ENCODE measurements at regions not wholly inside any gene's neighbourhood (a gene's known extent, or its start where the extent isn't known, plus 50 kb on each side); places are given as distances from the start of the nearest gene placed in this dataset.

GRCh38 chr6:135633573-135633972 lies 136.0 kb upstream of the AHI1 start:
- TF ChIP-seq CTCF (IDR thresholded peaks at IDR 0.05) (no peak), POLR2AphosphoS5 (IDR thresholded peaks at IDR 0.05) (no peak)
